Cerebellar cortex (tissue), 1 donor: ENCODE measurements at regions not wholly inside any gene's neighbourhood (a gene's known extent, or its start where the extent isn't known, plus 50 kb on each side); places are given as distances from the start of the nearest gene placed in this dataset.

ENCODE experiments used
- DNase-seq: peaks from one replicate; pipeline ENCODE4 v3.0.0-alpha.2; 2015; ENCODE audit warnings: low spot score

GRCh38 chr2:187935126-187935525 lies 356.5 kb upstream of the GULP1 start:
- no peak for DNase-seq

- DNase-seq: no peak
These were observed 355.4 kb upstream of the GULP1 start for GRCh38 chr2:187936228-187936627.

GRCh38 chr2:187939180-187939579 lies 352.5 kb upstream of the GULP1 start:
- DNase-seq: no peak

DNA sequence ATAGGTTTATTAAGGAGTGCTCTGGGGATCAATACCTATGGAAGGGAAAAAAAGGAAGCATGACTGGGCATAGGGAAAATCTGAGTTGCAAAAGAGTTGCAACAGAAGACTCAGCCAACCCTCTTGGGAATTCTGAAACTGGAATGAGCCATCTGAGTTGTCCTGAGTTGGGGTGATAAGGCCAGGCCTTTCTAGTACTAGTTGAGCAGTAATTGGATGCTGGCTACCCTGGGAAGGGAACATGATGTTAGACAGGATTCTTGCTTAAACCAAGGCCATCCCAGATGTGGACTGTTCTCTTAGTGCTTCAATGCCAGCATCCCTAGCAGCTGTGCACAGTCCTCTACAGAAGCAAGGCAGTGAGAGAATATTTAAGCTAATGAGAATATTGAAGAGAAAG lies 348.8 kb upstream of the GULP1 start:
- no peak for DNase-seq

GRCh38 chr2:187943772-187944369 lies 347.8 kb upstream of the GULP1 start:
- no peak for DNase-seq

DNA sequence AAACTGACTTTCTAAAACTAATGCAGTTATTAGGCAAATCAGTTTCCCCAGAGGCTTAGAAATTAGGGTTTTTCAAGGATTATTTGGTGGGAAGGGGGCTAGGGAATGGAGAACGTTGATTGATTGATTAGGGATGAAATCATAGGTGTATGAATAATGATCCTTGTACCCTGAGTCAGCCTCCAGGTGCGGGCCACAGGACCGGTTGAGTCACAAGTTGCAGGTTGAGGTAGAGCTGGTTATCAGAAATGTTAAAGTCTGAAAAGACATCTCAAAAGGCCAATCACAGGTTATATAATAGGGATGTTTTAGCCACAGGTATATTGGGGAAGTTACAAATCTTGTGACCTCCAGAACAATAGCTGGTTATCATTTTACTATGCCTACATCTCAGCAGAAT lies 341.8 kb upstream of the GULP1 start:
- no peak for DNase-seq

DNA sequence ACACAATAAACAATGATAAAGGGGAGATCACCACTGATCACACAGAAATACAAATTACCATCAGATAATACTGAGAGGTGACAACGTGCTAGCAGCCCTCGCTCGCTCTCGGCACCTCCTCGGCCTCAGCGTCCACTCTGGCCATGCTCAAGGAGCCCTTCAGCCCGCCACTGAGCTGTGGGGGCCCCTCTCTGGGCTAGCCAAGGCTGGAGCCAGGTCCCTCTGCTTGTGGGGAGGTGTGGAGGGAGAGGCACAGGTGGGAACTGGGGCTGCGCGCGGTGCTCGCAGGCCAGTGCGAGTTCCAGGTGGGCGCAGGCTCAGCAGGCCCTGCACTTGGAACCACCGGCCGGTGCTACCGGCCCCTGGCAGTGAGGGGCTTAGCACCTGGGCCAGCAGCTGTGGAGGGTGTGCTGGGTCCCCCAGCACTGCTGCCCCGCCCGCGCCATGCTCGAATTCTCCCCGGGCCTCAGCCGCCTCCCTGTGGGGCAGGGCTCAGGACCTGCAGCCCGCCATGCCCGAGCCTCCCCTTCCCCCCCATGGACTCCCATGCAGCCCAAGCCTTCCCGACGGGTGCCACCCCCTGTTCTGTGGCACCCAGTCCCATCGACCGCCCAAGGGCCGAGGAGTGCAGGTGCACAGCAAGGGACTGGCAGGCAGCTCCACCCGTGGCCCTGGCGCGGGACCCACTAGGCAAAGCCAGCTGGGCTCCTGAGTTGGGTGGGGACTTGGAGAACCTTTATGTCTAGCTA lies 340.0 kb upstream of the GULP1 start:
- no peak for DNase-seq

GRCh38 chr2:187956906-187957534 lies 334.7 kb upstream of the GULP1 start:
- DNase-seq: no peak

GRCh38 chr2:187959821-187960220 lies 331.9 kb upstream of the GULP1 start:
- DNase-seq: no peak

GRCh38 chr2:187962538-187962937 lies 329.1 kb upstream of the GULP1 start:
- DNase-seq: no peak

DNA sequence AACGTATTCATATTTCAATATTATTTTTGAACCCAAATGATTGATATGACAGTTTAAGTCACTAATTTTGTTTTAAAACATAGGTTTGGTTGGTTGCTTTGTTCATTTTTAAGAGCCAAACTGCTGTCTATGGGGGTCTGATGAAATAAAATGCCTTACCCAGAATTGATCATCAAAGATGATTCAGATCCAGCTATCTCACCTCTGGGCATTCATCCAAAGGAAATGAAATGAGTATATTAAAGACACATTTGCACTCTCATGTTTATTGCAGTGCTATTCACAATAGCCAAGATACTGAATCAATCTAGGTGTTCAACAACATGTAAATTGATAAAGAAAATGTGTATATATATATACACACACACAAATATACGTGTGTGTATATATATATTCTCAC lies 326.9 kb upstream of the GULP1 start:
- no peak for DNase-seq

GRCh38 chr2:187966924-187967323 lies 324.8 kb upstream of the GULP1 start:
- DNase-seq: no peak

DNA sequence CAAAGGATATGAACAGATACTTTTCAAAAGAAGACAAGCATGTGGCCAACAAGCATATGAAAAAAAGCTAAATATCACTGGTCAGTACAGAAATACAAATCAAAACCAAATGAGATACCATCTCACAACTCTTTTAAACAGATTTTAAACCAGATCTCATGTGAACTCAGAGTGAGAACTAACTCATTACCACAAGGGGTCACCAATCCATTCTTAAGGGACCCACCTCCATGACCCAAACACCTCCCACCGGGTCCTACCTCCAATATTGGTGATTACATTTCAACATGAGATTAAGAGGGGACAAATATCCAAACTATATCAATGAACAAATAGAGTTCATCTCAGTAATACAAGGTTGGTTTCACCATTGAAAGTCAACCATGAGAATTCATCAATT lies 319.8 kb upstream of the GULP1 start:
- DNase-seq: no peak

DNA sequence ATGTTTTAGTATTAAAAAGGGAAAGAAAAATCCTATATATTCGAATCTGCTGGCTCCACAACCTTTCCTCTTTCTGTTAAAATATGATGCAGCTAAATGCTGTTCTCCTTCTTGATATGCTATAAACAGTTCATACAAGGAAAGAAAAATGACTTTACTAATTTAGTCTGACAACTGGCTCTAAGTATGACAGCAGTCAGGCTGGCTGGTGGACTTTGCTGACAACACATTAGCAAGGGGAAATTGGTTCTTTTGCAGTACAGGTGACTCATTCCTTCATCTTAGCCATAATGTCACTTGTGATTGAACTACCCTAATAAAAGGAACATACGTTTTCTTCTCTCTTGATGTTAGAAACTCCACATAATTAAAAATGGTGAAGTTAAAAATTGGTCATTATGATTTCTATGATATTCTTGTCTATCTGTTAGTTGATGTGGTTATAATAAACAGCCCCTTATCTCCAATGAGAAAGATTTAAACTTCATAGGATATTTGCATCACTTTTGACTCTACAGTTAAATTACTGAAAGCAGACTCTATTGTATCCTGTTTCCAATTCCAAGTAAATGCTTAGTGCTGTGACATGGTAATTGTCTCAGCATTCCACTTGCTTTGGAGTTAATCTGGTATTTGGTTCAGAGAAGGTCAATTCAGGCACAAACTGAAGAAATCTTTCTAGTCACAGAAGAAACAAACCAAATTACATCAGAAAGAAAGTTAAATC lies 315.3 kb upstream of the GULP1 start:
- peak; percentile 58 for DNase-seq

DNA sequence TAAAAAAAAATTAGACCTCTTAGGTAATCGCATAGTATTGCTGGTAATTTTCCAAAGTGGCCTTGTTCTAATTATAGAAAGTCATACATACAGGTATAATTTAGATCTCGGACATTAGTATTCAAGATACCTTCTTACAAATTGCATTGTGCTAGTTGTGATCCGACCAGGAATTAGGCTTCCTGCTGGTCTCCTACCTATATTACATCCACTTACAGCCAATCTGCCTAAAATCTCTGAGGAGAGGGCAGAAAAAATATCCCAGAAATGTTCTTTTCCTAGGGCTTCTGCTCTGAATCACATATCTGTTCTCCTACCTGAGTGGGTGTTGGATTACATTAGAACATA lies 314.7 kb upstream of the GULP1 start:
- DNase-seq: peak; percentile 45

GRCh38 chr2:187978356-187978755 lies 313.3 kb upstream of the GULP1 start:
- DNase-seq: no peak

DNA sequence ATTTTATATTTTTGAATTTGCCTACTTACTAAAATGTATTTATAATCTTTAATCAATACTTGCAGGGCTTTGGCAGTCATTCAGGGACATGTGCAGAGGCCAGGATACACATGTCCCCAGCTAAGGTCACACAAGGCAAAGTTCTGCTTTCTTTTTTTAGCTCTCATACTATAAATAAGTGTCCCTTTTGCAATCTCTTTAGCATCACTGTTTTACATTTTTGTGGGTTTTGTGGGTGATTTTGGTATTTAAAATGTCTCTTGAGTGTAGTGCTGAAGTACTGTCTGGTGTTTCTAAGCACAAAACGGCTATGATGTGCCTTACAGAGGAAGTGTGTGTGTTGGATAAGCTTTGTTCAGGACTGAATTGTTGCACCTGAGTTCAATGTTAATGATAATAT lies 309.0 kb upstream of the GULP1 start:
- no peak for DNase-seq

- no peak for DNase-seq
These were observed 306.5 kb upstream of the GULP1 start for GRCh38 chr2:187985195-187985594.

DNA sequence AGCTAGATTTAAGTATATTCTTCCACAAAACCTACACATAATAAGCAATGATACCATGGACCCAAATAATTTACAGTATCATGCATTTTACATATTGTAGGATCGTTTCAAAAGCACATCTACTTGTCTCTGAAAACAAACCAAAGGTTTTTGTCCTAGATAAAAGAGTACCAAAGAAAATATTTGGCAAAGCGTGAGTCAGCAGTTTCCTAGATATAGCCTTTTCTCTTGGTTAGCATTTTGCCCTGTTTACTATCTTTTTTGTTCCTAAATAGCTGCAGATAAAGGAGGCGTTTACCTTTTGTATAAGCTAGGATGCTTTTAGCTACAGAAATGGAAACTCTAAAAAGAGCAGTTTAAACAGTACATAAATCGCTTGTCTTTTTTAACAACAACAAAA lies 305.8 kb upstream of the GULP1 start:
- DNase-seq: no peak

- DNase-seq: no peak
These were observed 305.1 kb upstream of the GULP1 start for GRCh38 chr2:187986390-187987105.

GRCh38 chr2:187988348-187988747 lies 303.3 kb upstream of the GULP1 start:
- no peak for DNase-seq

DNA sequence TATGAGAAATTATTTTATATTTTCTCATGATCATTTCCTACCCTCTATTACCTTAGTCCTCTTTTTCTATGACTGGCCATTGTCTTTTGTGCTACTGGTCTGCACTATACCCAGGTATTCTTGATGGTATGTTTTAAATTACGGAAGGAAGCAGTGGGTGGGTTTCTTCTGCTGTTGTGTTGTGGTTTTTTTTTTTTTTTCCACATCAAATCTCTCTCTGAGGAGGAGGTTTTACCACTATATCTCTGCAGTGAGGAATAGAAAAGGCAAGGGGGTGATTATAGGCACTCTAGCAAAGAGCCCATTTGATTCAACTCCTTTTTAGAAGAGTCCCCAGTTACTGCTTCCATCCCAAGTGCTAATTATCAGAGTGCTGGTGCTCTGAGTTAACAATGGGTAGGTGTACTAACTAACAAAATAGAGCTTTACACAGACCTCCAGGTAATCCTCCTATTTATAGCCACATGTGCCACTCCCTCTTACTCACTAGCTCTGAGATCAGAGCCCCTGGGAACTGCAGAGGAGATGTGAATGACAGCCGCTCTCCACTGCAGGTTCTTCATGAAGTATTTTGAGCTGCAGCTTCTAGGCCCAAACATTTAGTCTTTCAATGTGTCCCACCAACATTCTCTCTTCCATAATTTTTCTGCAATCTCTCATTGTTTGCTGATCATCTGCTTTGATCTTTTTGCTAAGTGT lies 301.6 kb upstream of the GULP1 start:
- DNase-seq: no peak
